HEK293T (cell line): ENCODE measurements at regions not wholly inside any gene's neighbourhood (a gene's known extent, or its start where the extent isn't known, plus 50 kb on each side); places are given as distances from the start of the nearest gene placed in this dataset.

Experiments used
- CTCF ChIA-PET: fragments of 350-600 bp; formaldehyde crosslinking; extraction: SDS; loops from one replicate; lab custom pipeline; 2021; ENCODE audit warnings: antibody characterized with exemption, inconsistent platforms; lab: Yijun Ruan, JAX
- POLR2A ChIA-PET: fragments of 350-600 bp; formaldehyde crosslinking; extraction: SDS; loops from one replicate; lab custom pipeline; 2020; ENCODE audit warnings: antibody characterized with exemption, inconsistent platforms; lab: Yijun Ruan, JAX
- DNase-seq: peaks from one replicate; pipeline ENCODE4 v3.0.0; 2012; ENCODE audit warnings: mixed read lengths; ENCODE audit errors: extremely low spot score
- ARNT ChIP-seq: fragments of 450-650 bp; IDR thresholded peaks from 2 replicates; pipeline ENCODE4 v1.6.1; 2017; ENCODE audit warnings: mild to moderate bottlenecking
- BHLHE40 ChIP-seq: fragments of 450-650 bp; IDR thresholded peaks from 2 replicates; pipeline ENCODE4 v1.6.1; 2016; ENCODE audit warnings: mild to moderate bottlenecking, moderate library complexity, borderline replicate concordance
- CTBP1 ChIP-seq: fragments of 450-650 bp; IDR thresholded peaks from 2 replicates; pipeline ENCODE4 v1.6.1; 2016; ENCODE audit warnings: borderline replicate concordance
- ELF4 ChIP-seq: fragments of 450-650 bp; IDR thresholded peaks from 2 replicates; pipeline ENCODE4 v1.6.1; 2017; ENCODE audit warnings: antibody characterized with exemption
- FOXA1 ChIP-seq: fragments of 450-650 bp; IDR thresholded peaks from 2 replicates; pipeline ENCODE4 v1.6.1; 2016; ENCODE audit warnings: mild to moderate bottlenecking
- FOXK2 ChIP-seq: fragments of 450-650 bp; IDR thresholded peaks from 2 replicates; pipeline ENCODE4 v1.6.1; 2016; ENCODE audit warnings: mild to moderate bottlenecking
- FOXM1 ChIP-seq: fragments of 450-650 bp; IDR thresholded peaks from 2 replicates; pipeline ENCODE4 v1.6.1; 2017; ENCODE audit warnings: mild to moderate bottlenecking, borderline replicate concordance
- HDGF ChIP-seq: fragments of 450-650 bp; IDR thresholded peaks from 2 replicates; pipeline ENCODE4 v1.6.1; 2017; ENCODE audit warnings: antibody characterized with exemption, borderline replicate concordance
- L3MBTL2 ChIP-seq: fragments of 450-650 bp; conservative IDR thresholded peaks from 2 replicates; pipeline ENCODE4 v1.6.1; 2016; ENCODE audit warnings: mild to moderate bottlenecking
- LEF1 ChIP-seq: fragments of 450-650 bp; IDR thresholded peaks from 2 replicates; pipeline ENCODE4 v1.6.1; 2017; ENCODE audit warnings: mild to moderate bottlenecking, borderline replicate concordance
- NFRKB ChIP-seq: fragments of 450-650 bp; IDR thresholded peaks from 2 replicates; pipeline ENCODE4 v1.6.1; 2016; ENCODE audit warnings: mild to moderate bottlenecking, moderate library complexity
- PKNOX1 ChIP-seq: fragments of 450-650 bp; IDR thresholded peaks from 2 replicates; pipeline ENCODE4 v1.6.1; 2016
- SP1 ChIP-seq: fragments of 450-650 bp; IDR thresholded peaks from 2 replicates; pipeline ENCODE4 v1.6.1; 2017
- SUZ12 ChIP-seq: fragments of 450-650 bp; IDR thresholded peaks from 2 replicates; pipeline ENCODE4 v1.6.1; 2016; ENCODE audit warnings: mild to moderate bottlenecking
- TARDBP ChIP-seq: fragments of 450-650 bp; IDR thresholded peaks from 2 replicates; pipeline ENCODE4 v1.6.1; 2016
- ZNF384 ChIP-seq: fragments of 450-650 bp; IDR thresholded peaks from 2 replicates; pipeline ENCODE4 v1.6.1; 2016

- no peak for DNase-seq
- ChIA-PET POLR2A (interaction anchor here (1.1 kb wide), 1 partner anchor 56 kb away, joined by 3 read pairs; the partner anchor contains the start of gene SENP6), CTCF (interaction anchor here (0.7 to 1.2 kb wide), 3 partner anchors 10 to 247 kb away, joined by 4 to 10 read pairs (median 7); no protein-coding TSS in a partner anchor)
- no peak for TF ChIP-seq FOXA1
- TF ChIP-seq TARDBP = no peak
- TF ChIP-seq SP1 = no peak
- TF ChIP-seq ZNF384 = no peak
- TF ChIP-seq ARNT = no peak
- TF ChIP-seq L3MBTL2 = no peak
- TF ChIP-seq PKNOX1 = no peak
- TF ChIP-seq LEF1 = no peak
- no peak for TF ChIP-seq BHLHE40
- no peak for TF ChIP-seq FOXK2
- no peak for TF ChIP-seq CTBP1
These were observed 52.8 kb upstream of the FILIP1 start for GRCh38 chr6:75546381-75546780.

GRCh38 chr6:75550544-75551167 is 51.0 kb upstream of the SENP6 start:
- TF ChIP-seq ARNT = no peak
- TF ChIP-seq ZNF384 = no peak
- TF ChIP-seq PKNOX1 = no peak
- TF ChIP-seq NFRKB = no peak
- ChIA-PET POLR2A (no interaction called here), CTCF (no interaction called here)
- DNase-seq = no peak

GRCh38 chr6:75551367-75551952 is 50.2 kb upstream of the SENP6 start:
- TF ChIP-seq FOXM1 (no peak), SP1 (no peak), FOXK2 (no peak), ZNF384 (no peak), L3MBTL2 (no peak), SUZ12 (no peak), TARDBP (no peak), NFRKB (no peak), PKNOX1 (no peak), HDGF (no peak), FOXA1 (no peak), CTBP1 (no peak), LEF1 (no peak), ARNT (no peak), BHLHE40 (no peak), ELF4 (no peak)

More at GRCh38 chr6:75551367-75551952, 50.2 kb upstream of the SENP6 start:
- POLR2A ChIA-PET = no interaction called here
- CTCF ChIA-PET = no interaction called here
- DNase-seq = no peak
